ENCODE measurements at regions not wholly inside any gene's neighbourhood (a gene's known extent, or its start where the extent isn't known, plus 50 kb on each side); places are given as distances from the start of the nearest gene placed in this dataset.
"Not testable (repeated sequence)": the region's sequence is repeated elsewhere in the genome, so short reads cannot be mapped to it uniquely, and the experiment has no call there.

DNA sequence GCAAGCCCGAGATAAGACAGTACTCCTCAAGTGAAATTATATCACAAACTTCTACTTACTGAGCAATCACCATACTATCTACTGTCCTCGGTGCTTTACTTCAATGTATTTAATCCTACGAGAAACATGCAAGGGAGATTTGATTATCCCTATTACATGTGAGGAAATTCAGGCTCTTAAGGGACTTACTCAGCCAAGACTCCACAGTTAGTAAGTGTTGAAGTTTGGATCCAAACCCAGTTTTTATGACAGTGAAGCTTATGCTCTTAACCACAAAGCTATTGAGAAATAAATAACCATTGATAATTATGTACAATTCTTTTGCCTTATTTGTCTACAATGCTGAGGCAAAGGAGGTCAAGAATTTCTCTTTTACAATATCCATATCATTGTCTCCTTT, 672.9 kb upstream of the ACVR2A start:
- no peak for DNase-seq

GRCh38 chr2:147170932-147171331, 673.9 kb upstream of the ACVR2A start:
- DNase-seq, result no peak

DNA sequence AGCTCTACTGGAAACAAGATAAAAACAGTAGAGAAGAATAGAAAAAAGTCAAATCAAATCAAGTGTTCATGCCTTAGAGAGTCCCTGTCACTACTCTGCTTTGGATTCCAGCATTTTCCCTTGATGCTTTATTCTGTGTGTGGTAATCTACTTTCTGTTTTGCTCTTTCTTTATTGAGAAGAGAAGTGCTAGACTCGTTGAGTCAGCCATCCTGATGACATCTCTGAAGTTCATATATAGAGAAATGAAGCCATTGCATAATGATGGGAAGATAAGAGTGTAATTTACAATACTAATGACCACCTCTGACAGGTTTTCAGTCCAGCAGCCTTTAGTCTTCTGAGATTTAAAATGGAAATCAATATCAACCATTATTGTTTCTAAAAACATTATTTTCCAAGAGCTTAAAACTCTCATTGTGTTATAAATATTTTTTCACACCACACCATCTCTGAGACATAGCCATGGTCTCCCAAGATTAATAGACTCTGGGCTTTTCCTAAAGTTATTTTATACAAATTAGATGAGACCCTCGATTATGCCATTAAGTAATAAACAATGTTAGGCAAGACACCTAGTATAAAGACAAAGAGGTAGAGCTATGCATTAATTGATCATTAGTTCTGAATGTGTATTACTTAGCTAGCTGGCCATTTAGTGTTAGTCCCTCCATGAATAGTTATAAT, 679.0 kb upstream of the ACVR2A start:
- DNase-seq, result no peak

GRCh38 chr2:147164563-147164962, 680.3 kb upstream of the ACVR2A start:
- no peak for DNase-seq

DNA sequence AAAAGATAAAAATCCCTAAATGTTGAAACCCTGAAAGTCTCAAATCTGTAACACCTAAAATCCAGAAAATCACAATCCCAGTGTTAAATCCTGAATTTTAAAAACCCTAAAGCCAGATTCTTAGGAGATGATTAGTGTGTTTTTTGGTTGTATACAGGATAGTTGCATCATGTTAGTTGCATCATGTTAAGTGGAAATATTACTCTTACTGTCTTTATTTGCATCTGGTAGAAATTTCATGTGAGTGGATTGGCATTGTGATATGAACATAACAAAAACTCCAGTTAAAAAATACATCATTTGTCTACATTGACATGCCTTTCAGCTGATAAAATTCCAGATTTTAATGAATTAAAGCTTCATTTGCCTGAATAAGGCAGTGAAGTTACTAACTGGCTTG, 683.1 kb upstream of the ACVR2A start:
- no peak for DNase-seq

GRCh38 chr2:147156970-147157369, 687.9 kb upstream of the ACVR2A start:
- DNase-seq, result no peak

- DNase-seq, result no peak
Measured at GRCh38 chr2:147150241-147150635, 694.6 kb upstream of the ACVR2A start.

GRCh38 chr2:147149575-147150240, 695.1 kb upstream of the ACVR2A start:
- DNase-seq, result no peak

DNA sequence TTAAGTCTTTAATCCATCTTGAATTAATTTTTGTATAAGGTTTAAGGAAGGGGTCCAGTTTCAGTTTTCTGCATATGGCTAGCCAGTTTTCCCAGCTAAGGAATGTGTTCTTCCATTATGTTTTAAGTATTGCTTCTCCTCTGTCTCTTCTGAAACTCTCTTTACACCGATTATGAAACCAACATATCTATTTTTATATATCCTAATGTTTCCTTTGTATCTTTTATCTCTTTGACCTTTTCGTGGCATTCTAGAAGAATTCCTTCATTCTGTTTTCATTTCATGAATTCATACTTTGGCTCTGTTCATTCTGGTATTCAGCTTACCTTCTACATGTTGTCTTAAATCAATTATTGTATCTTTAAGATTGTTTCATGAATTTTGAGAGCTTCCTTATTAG, 697.0 kb upstream of the ACVR2A start:
- no peak for DNase-seq

DNA sequence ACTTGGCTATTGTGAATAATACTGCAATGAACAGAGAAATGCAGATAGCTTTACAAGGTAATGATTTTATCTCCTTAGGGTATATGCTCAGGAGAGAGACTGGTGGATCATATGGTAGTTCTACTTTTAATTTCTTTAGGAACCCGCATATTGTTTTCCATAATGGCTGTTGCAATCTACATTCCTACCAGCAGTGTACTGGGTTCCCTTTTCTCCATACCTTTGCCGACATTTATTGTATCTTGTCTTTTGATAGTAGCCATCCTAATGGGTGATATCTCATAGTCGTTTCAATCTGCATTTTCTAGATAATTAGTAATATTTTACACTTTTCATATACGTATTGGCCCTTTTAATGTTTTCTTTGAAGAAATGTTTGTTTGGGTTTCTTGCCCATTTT, 702.9 kb upstream of the ACVR2A start:
- no peak for DNase-seq

DNA sequence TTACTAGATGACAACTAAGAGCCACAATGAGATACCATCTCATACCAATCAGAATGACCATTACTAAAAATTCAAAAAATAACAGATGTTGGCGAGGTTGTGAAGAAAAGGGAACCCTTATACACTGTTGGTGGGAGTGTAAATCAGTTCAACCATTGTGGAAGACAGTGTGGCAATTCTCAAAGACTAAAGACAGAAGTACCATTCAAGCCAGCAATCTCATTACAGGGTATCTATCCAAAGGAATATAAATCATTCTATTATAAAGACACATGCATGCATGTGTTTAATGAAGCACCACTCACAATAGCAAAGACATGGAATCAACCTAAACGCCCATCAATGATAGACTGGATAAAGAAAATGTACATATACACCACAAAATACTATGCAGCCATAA, 705.1 kb upstream of the ACVR2A start:
- DNase-seq, result not testable (repeated sequence)

- DNase-seq, result no peak
Measured at GRCh38 chr2:147137711-147138110, 707.1 kb upstream of the ACVR2A start.

DNA sequence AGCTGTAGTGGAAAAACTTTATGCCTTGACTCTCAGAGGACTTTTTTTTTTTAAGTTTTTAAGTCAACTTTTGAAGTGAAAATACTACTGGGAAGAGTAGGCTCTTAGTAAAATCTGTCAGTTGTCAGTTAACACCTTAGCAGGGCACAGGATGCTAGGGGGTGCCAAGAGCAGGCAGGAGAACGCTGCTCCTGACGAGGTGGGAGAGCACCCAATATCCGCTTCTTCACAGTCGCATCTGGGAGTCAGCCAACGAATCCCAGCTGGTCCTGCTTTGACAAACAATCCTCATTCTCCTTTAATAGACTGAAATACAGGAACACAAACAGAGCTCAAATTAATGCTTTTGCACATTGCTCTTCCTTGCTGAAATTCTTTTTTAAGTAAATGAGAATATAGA, 709.5 kb upstream of the ACVR2A start:
- no peak for DNase-seq

DNA sequence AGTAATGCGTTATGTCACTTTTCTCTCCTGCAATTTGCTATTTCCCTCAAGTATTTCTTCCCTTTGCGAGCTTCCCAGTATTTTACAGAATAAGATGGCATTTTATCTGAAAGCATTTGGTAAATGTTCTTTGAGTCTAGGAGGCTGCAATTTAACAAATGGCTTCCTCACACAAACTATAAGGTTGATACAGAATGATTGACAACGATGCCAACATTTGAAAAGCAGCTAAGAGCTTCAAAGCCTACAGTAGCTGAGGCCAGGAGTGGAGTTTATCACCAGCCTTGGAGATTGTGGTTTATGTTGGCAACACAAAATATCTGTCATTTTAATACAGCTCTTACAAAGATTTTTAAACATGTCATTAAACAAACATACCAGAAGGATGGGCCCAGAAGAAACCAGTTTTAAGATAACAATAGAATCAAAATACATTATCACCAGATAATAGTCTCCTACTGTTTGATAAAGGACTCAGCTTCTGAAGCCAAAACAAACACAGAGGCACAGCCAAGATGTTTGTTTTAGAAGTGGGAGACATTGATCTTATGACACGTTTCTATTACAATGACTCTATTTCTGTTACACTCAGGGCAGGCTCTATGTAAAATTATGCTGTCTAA, 711.4 kb upstream of the ACVR2A start:
- no peak for DNase-seq

DNA sequence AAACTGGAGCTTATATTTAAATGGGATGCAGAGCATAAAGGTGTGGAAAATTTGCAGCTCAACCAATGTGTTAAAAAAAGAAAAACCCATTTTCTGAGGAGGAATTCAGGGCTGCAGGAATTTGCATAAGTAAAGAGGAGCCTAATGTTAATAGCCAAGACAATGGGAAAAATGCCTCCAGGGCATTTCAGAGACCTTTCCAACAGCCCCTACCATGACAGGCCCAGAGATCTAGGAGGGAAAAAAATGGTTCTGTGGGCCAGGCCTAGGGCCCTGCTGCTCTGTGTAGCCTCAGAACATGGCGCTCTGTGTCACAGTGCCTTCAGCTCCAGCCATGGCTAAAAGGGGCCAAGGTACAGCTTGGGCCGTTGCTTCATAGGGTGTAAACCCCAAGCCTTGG, 719.7 kb upstream of the ACVR2A start:
- no peak for DNase-seq

GRCh38 chr2:147122944-147123343, 721.9 kb upstream of the ACVR2A start:
- no peak for DNase-seq

- no peak for DNase-seq
Measured at GRCh38 chr2:147110962-147111361, 733.9 kb upstream of the ACVR2A start.

- no peak for DNase-seq
Measured at GRCh38 chr2:147110317-147110716, 734.5 kb upstream of the ACVR2A start.

- DNase-seq, result no peak
Measured at GRCh38 chr2:147109291-147109690, 735.5 kb upstream of the ACVR2A start.

GRCh38 chr2:147108548-147108947, 736.3 kb upstream of the ACVR2A start:
- DNase-seq, result no peak

DNA sequence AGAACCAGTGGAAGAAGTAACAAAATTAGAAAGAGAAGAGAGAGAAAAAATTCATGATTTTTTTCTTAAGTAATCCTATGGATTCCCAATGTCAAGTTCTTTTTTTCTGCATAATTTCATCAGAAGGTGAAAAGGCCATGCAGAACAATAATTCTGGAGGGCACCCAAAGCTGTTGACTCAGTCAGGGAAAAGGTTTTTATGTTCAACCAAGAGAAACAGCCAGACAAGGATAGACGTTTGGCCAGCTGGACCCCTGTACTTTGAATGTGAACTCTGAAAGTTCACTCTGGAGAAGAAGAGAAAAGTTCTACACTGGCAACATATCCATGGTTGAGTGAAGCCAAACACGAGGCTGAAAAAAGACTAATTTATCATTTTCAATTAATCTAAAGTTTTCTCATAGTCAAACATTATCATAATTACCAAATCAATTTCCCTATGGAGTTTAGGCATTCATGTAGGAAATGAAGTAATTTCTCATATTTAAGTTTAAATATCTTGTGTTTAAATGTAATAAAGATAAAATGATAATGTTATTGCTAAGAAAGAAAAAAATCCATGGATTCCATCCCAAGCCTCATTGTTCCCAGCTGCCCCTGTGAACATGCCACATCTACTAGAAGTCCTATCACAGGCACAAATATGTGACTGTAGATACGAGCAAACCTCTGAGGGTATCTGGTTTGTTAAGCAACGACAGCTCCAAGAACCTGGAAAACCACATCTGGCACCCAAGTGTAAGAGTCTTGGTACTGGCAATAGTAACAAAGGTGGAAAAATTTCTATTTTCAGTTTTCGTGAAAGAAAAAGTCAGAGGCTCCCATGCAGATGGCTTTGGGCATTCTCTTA, 742.7 kb upstream of the ACVR2A start:
- no peak for DNase-seq

GRCh38 chr2:147100406-147101035, 744.3 kb upstream of the ACVR2A start:
- no peak for DNase-seq

- no peak for DNase-seq
Measured at GRCh38 chr2:147099845-147100244, 745.0 kb upstream of the ACVR2A start.
